WTC11 (cell line): ENCODE measurements at regions not wholly inside any gene's neighbourhood (a gene's known extent, or its start where the extent isn't known, plus 50 kb on each side); places are given as distances from the start of the nearest gene placed in this dataset.

Experiments used
- CREM ChIP-seq: sonication (generic); formaldehyde crosslinking; IDR thresholded peaks from 2 replicates; pipeline ENCODE4 v1.8.1; 2022; ENCODE audit warnings: mild to moderate bottlenecking, missing genetic modification reagents, moderate library complexity
- ESRRA ChIP-seq: sonication (generic); formaldehyde crosslinking; IDR thresholded peaks from 2 replicates; pipeline ENCODE4 v1.8.1; 2022; ENCODE audit warnings: mild to moderate bottlenecking, missing genetic modification reagents, borderline replicate concordance
- FOXK1 ChIP-seq: sonication (generic); formaldehyde crosslinking; IDR thresholded peaks from 2 replicates; pipeline ENCODE4 v1.8.0; 2022; ENCODE audit warnings: mild to moderate bottlenecking, moderate library complexity, missing genetic modification reagents
- IRF2 ChIP-seq: sonication (generic); formaldehyde crosslinking; IDR thresholded peaks from 2 replicates; pipeline ENCODE4 v1.8.0; 2022; ENCODE audit warnings: low read depth, missing genetic modification reagents, borderline replicate concordance
- NR1H2 ChIP-seq: sonication (generic); formaldehyde crosslinking; IDR thresholded peaks from 2 replicates; pipeline ENCODE4 v1.9.0; 2021; ENCODE audit warnings: mild to moderate bottlenecking, moderate library complexity, missing genetic modification reagents
- SMAD3 ChIP-seq: sonication (generic); formaldehyde crosslinking; IDR thresholded peaks from 2 replicates; pipeline ENCODE4 v1.8.0; 2022; ENCODE audit warnings: missing genetic modification reagents, mild to moderate bottlenecking, borderline replicate concordance
- SP1 ChIP-seq: sonication (generic); formaldehyde crosslinking; conservative IDR thresholded peaks from 2 replicates; pipeline ENCODE4 v1.8.1; 2022; ENCODE audit warnings: missing genetic modification reagents
- TEAD4 ChIP-seq: sonication (generic); formaldehyde crosslinking; IDR thresholded peaks from 2 replicates; pipeline ENCODE4 v1.8.0; 2022; ENCODE audit warnings: mild to moderate bottlenecking, missing genetic modification reagents
- ZNF138 ChIP-seq: sonication (generic); formaldehyde crosslinking; conservative IDR thresholded peaks from 2 replicates; pipeline ENCODE4 v1.8.1; 2022; ENCODE audit warnings: mild to moderate bottlenecking, moderate library complexity, missing genetic modification reagents
- TF ChIP-seq, protein P1 (sequence below): sonication (generic); formaldehyde crosslinking; IDR thresholded peaks from 2 replicates; pipeline ENCODE4 v1.8.0; 2022; ENCODE audit warnings: mild to moderate bottlenecking, missing genetic modification reagents
- TF ChIP-seq, protein P2 (sequence below): fragments of 200-600 bp; IDR thresholded peaks from 2 replicates; pipeline ENCODE4 v1.8.0; 2022; ENCODE audit warnings: antibody characterized with exemption
- TF ChIP-seq, protein P3 (sequence below): sonication (generic); formaldehyde crosslinking; IDR thresholded peaks from 2 replicates; pipeline ENCODE4 v1.8.1; 2023; ENCODE audit warnings: mild to moderate bottlenecking, missing genetic modification reagents, moderate library complexity
- TF ChIP-seq, protein P4 (sequence below): sonication (generic); formaldehyde crosslinking; IDR thresholded peaks from 2 replicates; pipeline ENCODE4 v1.8.1; 2023; ENCODE audit warnings: mild to moderate bottlenecking, missing genetic modification reagents, moderate library complexity
- TF ChIP-seq, protein P5 (sequence below): sonication (generic); formaldehyde crosslinking; IDR thresholded peaks from 2 replicates; pipeline ENCODE4 v1.8.0; 2023; ENCODE audit warnings: missing genetic modification reagents, mild to moderate bottlenecking, borderline replicate concordance

DNA sequence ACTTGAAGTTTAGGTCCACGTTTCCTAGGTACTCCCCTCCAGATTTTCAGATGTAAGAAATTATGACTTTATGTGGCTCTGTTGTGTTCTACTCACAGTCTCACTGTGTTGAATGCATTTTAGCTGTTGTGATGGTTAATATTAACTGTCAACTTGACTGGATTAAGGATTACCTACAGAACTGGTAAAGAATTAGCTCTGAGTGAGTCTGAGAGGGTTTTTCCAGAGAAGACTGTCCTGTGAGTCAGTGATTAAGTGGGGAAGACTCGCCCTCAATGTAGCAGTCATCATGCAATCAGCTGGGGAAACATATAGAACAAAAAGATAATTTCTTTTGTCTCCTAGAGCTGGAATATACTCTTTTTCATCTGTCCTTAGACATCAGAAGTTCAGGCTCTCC is 493.4 kb downstream of the ACTRT1 start:
- TF ChIP-seq, protein P1, sequence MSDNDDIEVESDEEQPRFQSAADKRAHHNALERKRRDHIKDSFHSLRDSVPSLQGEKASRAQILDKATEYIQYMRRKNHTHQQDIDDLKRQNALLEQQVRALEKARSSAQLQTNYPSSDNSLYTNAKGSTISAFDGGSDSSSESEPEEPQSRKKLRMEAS: no peak
- TF ChIP-seq, protein P2, sequence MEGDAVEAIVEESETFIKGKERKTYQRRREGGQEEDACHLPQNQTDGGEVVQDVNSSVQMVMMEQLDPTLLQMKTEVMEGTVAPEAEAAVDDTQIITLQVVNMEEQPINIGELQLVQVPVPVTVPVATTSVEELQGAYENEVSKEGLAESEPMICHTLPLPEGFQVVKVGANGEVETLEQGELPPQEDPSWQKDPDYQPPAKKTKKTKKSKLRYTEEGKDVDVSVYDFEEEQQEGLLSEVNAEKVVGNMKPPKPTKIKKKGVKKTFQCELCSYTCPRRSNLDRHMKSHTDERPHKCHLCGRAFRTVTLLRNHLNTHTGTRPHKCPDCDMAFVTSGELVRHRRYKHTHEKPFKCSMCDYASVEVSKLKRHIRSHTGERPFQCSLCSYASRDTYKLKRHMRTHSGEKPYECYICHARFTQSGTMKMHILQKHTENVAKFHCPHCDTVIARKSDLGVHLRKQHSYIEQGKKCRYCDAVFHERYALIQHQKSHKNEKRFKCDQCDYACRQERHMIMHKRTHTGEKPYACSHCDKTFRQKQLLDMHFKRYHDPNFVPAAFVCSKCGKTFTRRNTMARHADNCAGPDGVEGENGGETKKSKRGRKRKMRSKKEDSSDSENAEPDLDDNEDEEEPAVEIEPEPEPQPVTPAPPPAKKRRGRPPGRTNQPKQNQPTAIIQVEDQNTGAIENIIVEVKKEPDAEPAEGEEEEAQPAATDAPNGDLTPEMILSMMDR: no peak
- TF ChIP-seq, protein P3, sequence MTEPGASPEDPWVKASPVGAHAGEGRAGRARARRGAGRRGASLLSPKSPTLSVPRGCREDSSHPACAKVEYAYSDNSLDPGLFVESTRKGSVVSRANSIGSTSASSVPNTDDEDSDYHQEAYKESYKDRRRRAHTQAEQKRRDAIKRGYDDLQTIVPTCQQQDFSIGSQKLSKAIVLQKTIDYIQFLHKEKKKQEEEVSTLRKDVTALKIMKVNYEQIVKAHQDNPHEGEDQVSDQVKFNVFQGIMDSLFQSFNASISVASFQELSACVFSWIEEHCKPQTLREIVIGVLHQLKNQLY (CRISPR knock-in tag): no peak
- TF ChIP-seq, protein P4, sequence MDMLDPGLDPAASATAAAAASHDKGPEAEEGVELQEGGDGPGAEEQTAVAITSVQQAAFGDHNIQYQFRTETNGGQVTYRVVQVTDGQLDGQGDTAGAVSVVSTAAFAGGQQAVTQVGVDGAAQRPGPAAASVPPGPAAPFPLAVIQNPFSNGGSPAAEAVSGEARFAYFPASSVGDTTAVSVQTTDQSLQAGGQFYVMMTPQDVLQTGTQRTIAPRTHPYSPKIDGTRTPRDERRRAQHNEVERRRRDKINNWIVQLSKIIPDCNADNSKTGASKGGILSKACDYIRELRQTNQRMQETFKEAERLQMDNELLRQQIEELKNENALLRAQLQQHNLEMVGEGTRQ: no peak
- no peak for TF ChIP-seq CREM
- TF ChIP-seq ZNF138 (CRISPR knock-in tag): no peak
- no peak for TF ChIP-seq SMAD3
- TF ChIP-seq TEAD4 (CRISPR knock-in tag): no peak
- TF ChIP-seq, protein P5, sequence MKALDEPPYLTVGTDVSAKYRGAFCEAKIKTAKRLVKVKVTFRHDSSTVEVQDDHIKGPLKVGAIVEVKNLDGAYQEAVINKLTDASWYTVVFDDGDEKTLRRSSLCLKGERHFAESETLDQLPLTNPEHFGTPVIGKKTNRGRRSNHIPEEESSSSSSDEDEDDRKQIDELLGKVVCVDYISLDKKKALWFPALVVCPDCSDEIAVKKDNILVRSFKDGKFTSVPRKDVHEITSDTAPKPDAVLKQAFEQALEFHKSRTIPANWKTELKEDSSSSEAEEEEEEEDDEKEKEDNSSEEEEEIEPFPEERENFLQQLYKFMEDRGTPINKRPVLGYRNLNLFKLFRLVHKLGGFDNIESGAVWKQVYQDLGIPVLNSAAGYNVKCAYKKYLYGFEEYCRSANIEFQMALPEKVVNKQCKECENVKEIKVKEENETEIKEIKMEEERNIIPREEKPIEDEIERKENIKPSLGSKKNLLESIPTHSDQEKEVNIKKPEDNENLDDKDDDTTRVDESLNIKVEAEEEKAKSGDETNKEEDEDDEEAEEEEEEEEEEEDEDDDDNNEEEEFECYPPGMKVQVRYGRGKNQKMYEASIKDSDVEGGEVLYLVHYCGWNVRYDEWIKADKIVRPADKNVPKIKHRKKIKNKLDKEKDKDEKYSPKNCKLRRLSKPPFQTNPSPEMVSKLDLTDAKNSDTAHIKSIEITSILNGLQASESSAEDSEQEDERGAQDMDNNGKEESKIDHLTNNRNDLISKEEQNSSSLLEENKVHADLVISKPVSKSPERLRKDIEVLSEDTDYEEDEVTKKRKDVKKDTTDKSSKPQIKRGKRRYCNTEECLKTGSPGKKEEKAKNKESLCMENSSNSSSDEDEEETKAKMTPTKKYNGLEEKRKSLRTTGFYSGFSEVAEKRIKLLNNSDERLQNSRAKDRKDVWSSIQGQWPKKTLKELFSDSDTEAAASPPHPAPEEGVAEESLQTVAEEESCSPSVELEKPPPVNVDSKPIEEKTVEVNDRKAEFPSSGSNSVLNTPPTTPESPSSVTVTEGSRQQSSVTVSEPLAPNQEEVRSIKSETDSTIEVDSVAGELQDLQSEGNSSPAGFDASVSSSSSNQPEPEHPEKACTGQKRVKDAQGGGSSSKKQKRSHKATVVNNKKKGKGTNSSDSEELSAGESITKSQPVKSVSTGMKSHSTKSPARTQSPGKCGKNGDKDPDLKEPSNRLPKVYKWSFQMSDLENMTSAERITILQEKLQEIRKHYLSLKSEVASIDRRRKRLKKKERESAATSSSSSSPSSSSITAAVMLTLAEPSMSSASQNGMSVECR: no peak
- TF ChIP-seq ESRRA: no peak
- TF ChIP-seq IRF2 (CRISPR knock-in tag): no peak
- TF ChIP-seq SP1 (CRISPR knock-in tag): no peak
- no peak for TF ChIP-seq FOXK1 (CRISPR knock-in tag)
- no peak for TF ChIP-seq NR1H2 (CRISPR knock-in tag)
